Fibroblast of lung (primary cell): ENCODE measurements at regions not wholly inside any gene's neighbourhood (a gene's known extent, or its start where the extent isn't known, plus 50 kb on each side); places are given as distances from the start of the nearest gene placed in this dataset.

Source experiments
- DNase-seq, 2 donors: peaks; one replicate each; pipeline versions ENCODE4 v3.0.0 to v3.0.0-alpha.2; 2010; ENCODE audit warnings: low read depth in 2 of 2
- H2AFZ ChIP-seq: 2 replicates; pipeline ENCODE4 v1.5.1; 2012; ENCODE audit warnings: low read length, control low read depth, inconsistent platforms
- H3K27ac ChIP-seq: 2 replicates; pipeline ENCODE4 v1.5.1; 2011; ENCODE audit warnings: low read length, control low read depth; ENCODE audit not compliant: insufficient read depth
- H3K27me3 ChIP-seq: 2 replicates; pipeline ENCODE4 v1.5.1; 2011; ENCODE audit warnings: mild to moderate bottlenecking, low read length; ENCODE audit not compliant: control insufficient read depth, insufficient read depth
- H3K36me3 ChIP-seq: 2 replicates; pipeline ENCODE4 v1.5.1; 2011; ENCODE audit warnings: low read length; ENCODE audit not compliant: control insufficient read depth, insufficient read depth
- H3K4me1 ChIP-seq: 2 replicates; pipeline ENCODE4 v1.5.1; 2011; ENCODE audit warnings: low read length; ENCODE audit not compliant: control insufficient read depth, insufficient read depth; ENCODE audit errors: extremely low read depth
- H3K4me2 ChIP-seq: 2 replicates; pipeline ENCODE4 v1.5.1; 2011; ENCODE audit warnings: low read length, control low read depth; ENCODE audit not compliant: insufficient read depth; ENCODE audit errors: extremely low read depth
- H3K4me3 ChIP-seq, 4 experiments: fragments of 200-600 bp in 1 of 4; sonication (generic) in 1 of 4; replicated peaks in 1 of 4; 2 replicates each; pipeline ENCODE4 v1.5.1; 2011 to 2016; ENCODE audit warnings: low read length in 4 of 4, low read depth in 3 of 4, mild to moderate bottlenecking in 3 of 4, control low read depth in 2 of 4, inconsistent platforms in 1 of 4, mixed read lengths in 1 of 4; ENCODE audit not compliant: insufficient read depth in 1 of 4; ENCODE audit errors: control extremely low read depth in 1 of 4
- H3K79me2 ChIP-seq: 2 replicates; pipeline ENCODE4 v1.5.1; 2012; ENCODE audit warnings: mild to moderate bottlenecking, low read length, inconsistent platforms; ENCODE audit not compliant: control insufficient read depth, insufficient read depth
- H3K9ac ChIP-seq: 2 replicates; pipeline ENCODE4 v1.5.1; 2011; ENCODE audit warnings: mild to moderate bottlenecking, low read length, control low read depth; ENCODE audit not compliant: insufficient read depth
- H3K9me3 ChIP-seq: 2 replicates; pipeline ENCODE4 v1.5.1; 2012; ENCODE audit warnings: low read depth, low read length; ENCODE audit not compliant: control insufficient read depth, insufficient read depth
- H4K20me1 ChIP-seq: 2 replicates; pipeline ENCODE4 v1.5.1; 2011; ENCODE audit warnings: low read length; ENCODE audit not compliant: control insufficient read depth, insufficient read depth; ENCODE audit errors: extremely low read depth
- EZH2 ChIP-seq: IDR thresholded peaks from 2 replicates; pipeline ENCODE4 v1.5.1; 2012; ENCODE audit warnings: low read length, control low read depth, mild to moderate bottlenecking; ENCODE audit errors: missing control alignments
- TF ChIP-seq, protein P1 (sequence below), 2 donors: IDR thresholded peaks in 1 of 2; conservative IDR thresholded peaks in 1 of 2; 1 replicate in 1 of 2; 2 replicates in 1 of 2; pipeline ENCODE4 v1.5.1; 2011 to 2012; ENCODE audit warnings: low read length in 2 of 2, control low read depth in 1 of 2, inconsistent platforms in 1 of 2, low read depth in 1 of 2, mild to moderate bottlenecking in 1 of 2

DNA sequence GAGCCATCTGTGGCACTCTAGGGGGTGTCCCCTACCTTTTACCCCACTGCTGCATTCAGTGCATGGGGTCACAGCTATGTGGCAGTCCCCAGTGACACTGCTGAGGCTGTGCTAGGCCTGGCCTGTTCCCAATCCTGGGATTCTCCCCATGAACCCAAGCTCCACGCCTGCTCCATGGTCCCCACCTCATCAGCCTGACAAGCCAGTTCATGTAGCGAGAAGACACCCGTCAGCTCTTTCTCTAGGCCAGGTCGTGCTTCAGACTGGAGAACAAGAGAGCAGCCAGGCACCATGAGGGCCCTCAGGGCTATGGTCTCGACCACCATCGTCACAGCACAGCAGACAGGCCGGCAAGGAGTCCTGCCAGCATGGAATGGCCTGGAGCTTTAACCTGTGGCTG lies 72.8 kb upstream of the PRR20G start:
- no peaks in the 10 kb centered on the region for H3K9me3 ChIP-seq
- H4K20me1 ChIP-seq = no peaks in the 10 kb centered on the region
- H3K27me3 ChIP-seq = no peaks in the 10 kb centered on the region
- TF ChIP-seq EZH2 = no peak
- TF ChIP-seq, protein P1, sequence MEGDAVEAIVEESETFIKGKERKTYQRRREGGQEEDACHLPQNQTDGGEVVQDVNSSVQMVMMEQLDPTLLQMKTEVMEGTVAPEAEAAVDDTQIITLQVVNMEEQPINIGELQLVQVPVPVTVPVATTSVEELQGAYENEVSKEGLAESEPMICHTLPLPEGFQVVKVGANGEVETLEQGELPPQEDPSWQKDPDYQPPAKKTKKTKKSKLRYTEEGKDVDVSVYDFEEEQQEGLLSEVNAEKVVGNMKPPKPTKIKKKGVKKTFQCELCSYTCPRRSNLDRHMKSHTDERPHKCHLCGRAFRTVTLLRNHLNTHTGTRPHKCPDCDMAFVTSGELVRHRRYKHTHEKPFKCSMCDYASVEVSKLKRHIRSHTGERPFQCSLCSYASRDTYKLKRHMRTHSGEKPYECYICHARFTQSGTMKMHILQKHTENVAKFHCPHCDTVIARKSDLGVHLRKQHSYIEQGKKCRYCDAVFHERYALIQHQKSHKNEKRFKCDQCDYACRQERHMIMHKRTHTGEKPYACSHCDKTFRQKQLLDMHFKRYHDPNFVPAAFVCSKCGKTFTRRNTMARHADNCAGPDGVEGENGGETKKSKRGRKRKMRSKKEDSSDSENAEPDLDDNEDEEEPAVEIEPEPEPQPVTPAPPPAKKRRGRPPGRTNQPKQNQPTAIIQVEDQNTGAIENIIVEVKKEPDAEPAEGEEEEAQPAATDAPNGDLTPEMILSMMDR (conservative IDR thresholded peaks at IDR 0.05 in 1 of 2, IDR thresholded peaks at IDR 0.05 in 1 of 2; ENCODE audit: low read depth in 1 of 2, low read length in 2 of 2) = no peak
- no peaks in the 10 kb centered on the region for H3K79me2 ChIP-seq
- no peak overlapping the region for H3K27ac ChIP-seq
- no peak overlapping the region for H3K4me2 ChIP-seq
- no peaks in the 10 kb centered on the region for H3K4me1 ChIP-seq
- H3K36me3 ChIP-seq = no peaks in the 10 kb centered on the region
- no peak overlapping the region for H2AFZ ChIP-seq
- H3K9ac ChIP-seq = no peak overlapping the region
- DNase-seq = no peak
- no peak overlapping the region for H3K4me3 ChIP-seq

GRCh38 chr3:127358641-127359040 lies 70.8 kb upstream of the PRR20G start:
- Histone ChIP-seq H3K4me3 (no peak overlapping the region), H3K27ac (no peak overlapping the region), H3K4me2 (no peak overlapping the region), H3K9me3 (no peaks in the 10 kb centered on the region), H3K79me2 (no peaks in the 10 kb centered on the region), H3K36me3 (no peaks in the 10 kb centered on the region), H3K27me3 (no peaks in the 10 kb centered on the region), H3K9ac (no peak overlapping the region), H4K20me1 (no peaks in the 10 kb centered on the region), H3K4me1 (no peaks in the 10 kb centered on the region), H2AFZ (no peak overlapping the region)
- TF ChIP-seq EZH2 = no peak
- TF ChIP-seq, protein P1 (conservative IDR thresholded peaks at IDR 0.05 in 1 of 2, IDR thresholded peaks at IDR 0.05 in 1 of 2; ENCODE audit: low read depth in 1 of 2, low read length in 2 of 2) = no peak
- no peak for DNase-seq

GRCh38 chr3:127356381-127356780 lies 68.5 kb upstream of the PRR20G start:
- Histone ChIP-seq H2AFZ (no peak overlapping the region), H3K4me3 (no peak overlapping the region), H3K27ac (no peak overlapping the region), H3K4me2 (no peak overlapping the region), H3K9ac (no peak overlapping the region), H3K9me3 (no peaks in the 10 kb centered on the region), H3K4me1 (no peaks in the 10 kb centered on the region), H4K20me1 (no peaks in the 10 kb centered on the region), H3K36me3 (no peaks in the 10 kb centered on the region), H3K27me3 (no peaks in the 10 kb centered on the region), H3K79me2 (no peaks in the 10 kb centered on the region)
- DNase-seq = no peak
- TF ChIP-seq, protein P1 (conservative IDR thresholded peaks at IDR 0.05 in 1 of 2, IDR thresholded peaks at IDR 0.05 in 1 of 2; ENCODE audit: low read depth in 1 of 2, low read length in 2 of 2) = no peak
